CD14-positive monocyte (primary cell): ENCODE measurements at regions not wholly inside any gene's neighbourhood (a gene's known extent, or its start where the extent isn't known, plus 50 kb on each side); places are given as distances from the start of the nearest gene placed in this dataset.

Experiments used
- DNase-seq, 3 donors: peaks; one replicate each; pipeline ENCODE4 v3.0.0-alpha.2; 2011 to 2022
- H2AFZ ChIP-seq: 2 replicates; pipeline ENCODE4 v1.6.0; 2012; ENCODE audit warnings: mild to moderate bottlenecking, low read depth, low read length, inconsistent platforms; ENCODE audit not compliant: insufficient read depth, poor library complexity, severe bottlenecking
- H3K27ac ChIP-seq, 2 donors: 1 replicate in 1 of 2; 2 replicates in 1 of 2; pipeline ENCODE4 v1.5.1; 2012 to 2013; ENCODE audit warnings: low read length in 2 of 2, control low read depth in 1 of 2, inconsistent platforms in 1 of 2, low read depth in 1 of 2, mild to moderate bottlenecking in 1 of 2
- H3K27me3 ChIP-seq, 2 donors: one replicate each; pipeline versions ENCODE4 v1.6.0 to v1.6.1; 2011 to 2013; ENCODE audit warnings: low read length in 2 of 2; ENCODE audit not compliant: control insufficient read depth in 2 of 2, insufficient read depth in 2 of 2
- H3K36me3 ChIP-seq, 2 donors: replicated peaks in 1 of 2; 1 replicate in 1 of 2; 2 replicates in 1 of 2; pipeline versions ENCODE4 v1.5.1 to v1.6.1; 2012 to 2013; ENCODE audit warnings: low read length in 2 of 2, control low read depth in 1 of 2, inconsistent platforms in 1 of 2, mild to moderate bottlenecking in 1 of 2; ENCODE audit not compliant: insufficient read depth in 2 of 2, control insufficient read depth in 1 of 2
- H3K4me1 ChIP-seq, 2 donors: 1 replicate in 1 of 2; 2 replicates in 1 of 2; pipeline versions ENCODE4 v1.5.1 to v1.6.1; 2012 to 2013; ENCODE audit warnings: low read length in 2 of 2, control low read depth in 1 of 2, inconsistent platforms in 1 of 2, mild to moderate bottlenecking in 1 of 2, moderate library complexity in 1 of 2; ENCODE audit not compliant: insufficient read depth in 2 of 2, control insufficient read depth in 1 of 2
- H3K4me2 ChIP-seq: replicated peaks from 2 replicates; pipeline ENCODE3; 2012; ENCODE audit warnings: low read length, moderate library complexity, mild to moderate bottlenecking; ENCODE audit not compliant: poor library complexity, severe bottlenecking; ENCODE audit errors: extremely low read depth
- H3K4me3 ChIP-seq, 3 experiments: fragments of 200-600 bp in 1 of 3; sonication (generic) in 1 of 3; replicated peaks in 1 of 3; 1 replicate in 2 of 3; 2 replicates in 1 of 3; pipeline ENCODE4 v1.5.1; 2011 to 2013; ENCODE audit warnings: low read length in 3 of 3, mild to moderate bottlenecking in 3 of 3, control low read depth in 2 of 3, low read depth in 2 of 3, inconsistent platforms in 1 of 3, moderate library complexity in 1 of 3
- H3K79me2 ChIP-seq: 2 replicates; pipeline ENCODE4 v1.6.0; 2012; ENCODE audit warnings: mild to moderate bottlenecking, control low read depth, inconsistent platforms, low read length, moderate library complexity; ENCODE audit not compliant: insufficient read depth
- H3K9ac ChIP-seq: 2 replicates; pipeline ENCODE4 v1.6.0; 2017; ENCODE audit warnings: low read length, mild to moderate bottlenecking; ENCODE audit not compliant: insufficient read depth, poor library complexity, severe bottlenecking
- H3K9me3 ChIP-seq, 2 donors: replicated peaks in 1 of 2; 1 replicate in 1 of 2; 2 replicates in 1 of 2; pipeline versions ENCODE4 v1.5.1 to v1.6.1; 2012 to 2013; ENCODE audit warnings: low read length in 2 of 2, control low read depth in 1 of 2; ENCODE audit not compliant: control insufficient read depth in 1 of 2, insufficient read depth in 1 of 2
- H4K20me1 ChIP-seq: 2 replicates; pipeline ENCODE4 v1.6.0; 2012; ENCODE audit warnings: mild to moderate bottlenecking, low read length, control low read depth, moderate library complexity; ENCODE audit not compliant: insufficient read depth
- H3K27ac Mint-ChIP-seq, 7 donors: one replicate each; pipeline ENCODE4 v1.8.0; 2020; ENCODE audit warnings: mild to moderate bottlenecking in 7 of 7, mixed read lengths in 7 of 7, moderate library complexity in 6 of 7, inconsistent platforms in 2 of 7
- H3K27me3 Mint-ChIP-seq, 3 donors: one replicate each; pipeline ENCODE4 v1.8.0; 2021 to 2022; ENCODE audit warnings: low read depth in 3 of 3, mild to moderate bottlenecking in 3 of 3, mixed read lengths in 3 of 3, moderate library complexity in 3 of 3, inconsistent platforms in 1 of 3
- H3K36me3 Mint-ChIP-seq, 2 donors: one replicate each; pipeline ENCODE4 v1.8.0; 2020; ENCODE audit warnings: mixed read lengths in 2 of 2, inconsistent platforms in 1 of 2, mild to moderate bottlenecking in 1 of 2
- H3K4me1 Mint-ChIP-seq: one replicate; pipeline ENCODE4 v1.8.0; 2020; ENCODE audit warnings: mild to moderate bottlenecking, mixed read lengths
- H3K4me3 Mint-ChIP-seq, 2 donors: one replicate each; pipeline ENCODE4 v1.8.0; 2020; ENCODE audit warnings: mild to moderate bottlenecking in 2 of 2, mixed read lengths in 2 of 2, moderate library complexity in 1 of 2
- H3K9me3 Mint-ChIP-seq, 7 donors: one replicate each; pipeline ENCODE4 v1.8.0; 2020 to 2022; ENCODE audit warnings: mixed read lengths in 7 of 7, mild to moderate bottlenecking in 6 of 7, moderate library complexity in 6 of 7, inconsistent platforms in 2 of 7
- WGBS: methylation state at CpG from one replicate; pipeline ENCODE4 v1.1.5; 2013; ENCODE audit warnings: missing lambda C conversion rate; ENCODE audit not compliant: insufficient coverage; 5-methylcytosine and 5-hydroxymethylcytosine counted together
- intact Hi-C, 2 donors: fragments of 100-400 bp; cut with micrococcal nuclease; formaldehyde crosslinking; loops; one replicate each; pipeline versions ENCODE4 v1.15.0 to v1.15.1; 2023
- TF ChIP-seq, protein P1 (sequence below): fragments of 200-600 bp; IDR thresholded peaks from one replicate; pipeline ENCODE4 v1.8.0; 2022; ENCODE audit warnings: antibody characterized with exemption, mild to moderate bottlenecking

DNA sequence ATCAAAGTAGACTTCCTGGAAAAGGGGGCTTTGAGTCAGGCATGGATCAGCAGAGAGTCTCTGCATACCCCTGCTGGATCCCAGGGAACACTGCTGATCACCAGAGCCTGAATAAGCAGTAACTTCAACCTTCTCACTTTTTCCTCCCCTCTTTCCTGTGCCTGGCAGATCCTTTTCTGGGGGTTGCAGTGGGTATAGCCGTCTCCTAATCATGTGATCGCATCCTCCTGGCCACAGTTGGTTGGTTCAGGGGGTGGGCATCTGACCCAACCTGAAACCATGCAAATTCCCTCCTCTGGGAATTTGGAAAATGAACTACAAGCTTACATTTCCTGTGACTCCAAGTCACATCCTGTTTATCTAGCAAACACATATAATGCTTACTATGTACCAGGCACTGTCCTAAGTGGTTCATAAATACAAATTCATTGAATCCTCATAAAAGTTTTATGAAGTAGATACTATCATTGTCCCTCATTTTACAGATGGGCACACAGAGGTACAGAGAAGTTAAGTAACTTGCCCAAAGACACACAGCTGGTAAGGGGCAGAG lies 120.3 kb downstream of the AXIN2 start:
- Histone ChIP-seq H3K27me3 (peaks cover 2 to 11% of the 10 kb centered on the region in 2 donors), H3K4me2 (no peak overlapping the region), H3K79me2 (no peaks in the 10 kb centered on the region), H3K36me3 (no peaks in the 10 kb centered on the region), H3K9me3 (no peaks in the 10 kb centered on the region), H3K4me1 (no peaks in the 10 kb centered on the region), H3K4me3 (no peak overlapping the region), H3K9ac (no peak overlapping the region), H2AFZ (no peak overlapping the region), H4K20me1 (no peaks in the 10 kb centered on the region), H3K27ac (no peak overlapping the region)
- no peak for DNase-seq
- no CpG with 5 or more reads among the region's 2 CpGs for WGBS
- Mint-ChIP-seq H3K9me3 (peaks cover 0 to 5% (median 0%) of the 10 kb centered on the region in 7 donors), H3K4me3 (no peak overlapping the region), H3K27ac (no peak overlapping the region), H3K36me3 (no peaks in the 10 kb centered on the region), H3K4me1 (no peaks in the 10 kb centered on the region), H3K27me3 (peaks cover 8 to 21% (median 12%) of the 10 kb centered on the region in 3 donors)
- intact Hi-C loops: no loop called here
- TF ChIP-seq, protein P1, sequence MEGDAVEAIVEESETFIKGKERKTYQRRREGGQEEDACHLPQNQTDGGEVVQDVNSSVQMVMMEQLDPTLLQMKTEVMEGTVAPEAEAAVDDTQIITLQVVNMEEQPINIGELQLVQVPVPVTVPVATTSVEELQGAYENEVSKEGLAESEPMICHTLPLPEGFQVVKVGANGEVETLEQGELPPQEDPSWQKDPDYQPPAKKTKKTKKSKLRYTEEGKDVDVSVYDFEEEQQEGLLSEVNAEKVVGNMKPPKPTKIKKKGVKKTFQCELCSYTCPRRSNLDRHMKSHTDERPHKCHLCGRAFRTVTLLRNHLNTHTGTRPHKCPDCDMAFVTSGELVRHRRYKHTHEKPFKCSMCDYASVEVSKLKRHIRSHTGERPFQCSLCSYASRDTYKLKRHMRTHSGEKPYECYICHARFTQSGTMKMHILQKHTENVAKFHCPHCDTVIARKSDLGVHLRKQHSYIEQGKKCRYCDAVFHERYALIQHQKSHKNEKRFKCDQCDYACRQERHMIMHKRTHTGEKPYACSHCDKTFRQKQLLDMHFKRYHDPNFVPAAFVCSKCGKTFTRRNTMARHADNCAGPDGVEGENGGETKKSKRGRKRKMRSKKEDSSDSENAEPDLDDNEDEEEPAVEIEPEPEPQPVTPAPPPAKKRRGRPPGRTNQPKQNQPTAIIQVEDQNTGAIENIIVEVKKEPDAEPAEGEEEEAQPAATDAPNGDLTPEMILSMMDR: no peak

DNA sequence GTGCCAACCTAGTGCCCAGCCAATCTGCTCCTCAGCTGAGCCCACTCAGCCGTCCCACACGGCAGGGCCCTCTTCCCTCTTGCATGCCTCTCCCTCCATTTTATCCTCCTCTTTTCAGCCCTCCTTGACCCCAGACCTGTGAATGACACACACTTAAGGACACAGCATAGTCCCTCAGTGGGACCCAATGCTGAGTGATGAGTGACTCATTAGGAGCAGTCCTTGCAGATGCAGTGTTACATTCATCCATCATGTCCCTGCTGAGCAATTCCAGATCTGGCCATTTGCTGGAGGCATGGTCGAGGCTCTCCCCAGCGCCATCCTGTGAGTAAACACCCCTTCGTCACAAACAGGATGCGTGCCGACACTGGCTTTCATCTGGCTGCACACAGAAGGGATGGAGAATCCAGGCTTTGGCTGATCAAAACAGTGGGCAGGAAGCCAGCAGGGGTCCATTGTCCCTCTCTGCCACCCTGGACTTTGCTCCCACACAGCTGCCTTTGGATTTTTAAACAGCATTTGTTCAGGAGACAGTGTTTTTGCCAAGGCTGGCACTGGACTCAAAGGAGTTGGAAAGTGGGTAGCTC lies 122.6 kb downstream of the AXIN2 start:
- DNase-seq: no peak
- intact Hi-C loops: no loop called here
- Histone ChIP-seq H3K4me3 (no peak overlapping the region), H3K79me2 (no peaks in the 10 kb centered on the region), H3K27me3 (peaks cover 2 to 11% of the 10 kb centered on the region in 2 donors), H3K4me2 (no peak overlapping the region), H3K36me3 (no peaks in the 10 kb centered on the region), H3K9ac (no peak overlapping the region), H4K20me1 (no peaks in the 10 kb centered on the region), H3K4me1 (no peaks in the 10 kb centered on the region), H3K27ac (no peak overlapping the region), H3K9me3 (no peaks in the 10 kb centered on the region), H2AFZ (no peak overlapping the region)
- TF ChIP-seq, protein P1: no peak
- no peak overlapping the region for H3K27ac Mint-ChIP-seq
- no peak overlapping the region for H3K4me3 Mint-ChIP-seq
- no peaks in the 10 kb centered on the region for H3K4me1 Mint-ChIP-seq
- no peaks in the 10 kb centered on the region for H3K36me3 Mint-ChIP-seq
- 34% methylated on average over 6 of the region's 7 CpGs for WGBS
- peaks cover 11 to 20% (median 14%) of the 10 kb centered on the region in 3 donors for H3K27me3 Mint-ChIP-seq
- H3K9me3 Mint-ChIP-seq: peaks cover 0 to 2% (median 0%) of the 10 kb centered on the region in 7 donors
